Activated B cell treated with CpG ODN at 0.5 μM for 24 hours (primary cell): ENCODE measurements at regions not wholly inside any gene's neighbourhood (a gene's known extent, or its start where the extent isn't known, plus 50 kb on each side); places are given as distances from the start of the nearest gene placed in this dataset.

Experiments
- ATAC-seq: fragments of 200-7000 bp; cut with Tn5 transposase; one replicate; pipeline ENCODE4 v1.10.0; 2021; ENCODE audit warnings: low read depth, mild to moderate bottlenecking, moderate library complexity
- CTCF ChIA-PET: fragments of 350-600 bp; sonication (Branson Sonifier 250); formaldehyde crosslinking; loops from one replicate; lab custom pipeline; 2021; ENCODE audit warnings: antibody characterized with exemption; lab: Charles Lee
- POLR2A ChIA-PET: fragments of 350-600 bp; sonication (Branson Sonifier 250); formaldehyde crosslinking; loops from one replicate; lab custom pipeline; 2021; ENCODE audit warnings: antibody characterized with exemption; lab: Charles Lee
- DNase-seq: peaks from one replicate; pipeline ENCODE4 v3.0.0; 2022
- H3K27ac Mint-ChIP-seq: one replicate; pipeline ENCODE4 v1.8.0; 2020; ENCODE audit warnings: mixed read lengths
- H3K27me3 Mint-ChIP-seq: one replicate; pipeline ENCODE4 v1.8.0; 2021; ENCODE audit warnings: mixed read lengths
- H3K36me3 Mint-ChIP-seq: one replicate; pipeline ENCODE4 v1.8.0; 2021; ENCODE audit warnings: low read depth, mixed read lengths
- H3K4me1 Mint-ChIP-seq: one replicate; pipeline ENCODE4 v1.8.0; 2021; ENCODE audit warnings: mixed read lengths
- H3K4me3 Mint-ChIP-seq: one replicate; pipeline ENCODE4 v1.8.0; 2020; ENCODE audit warnings: mild to moderate bottlenecking, mixed read lengths
- H3K9me3 Mint-ChIP-seq: one replicate; pipeline ENCODE4 v1.8.0; 2020; ENCODE audit warnings: mixed read lengths
- intact Hi-C: fragments of 100-400 bp; cut with micrococcal nuclease; formaldehyde crosslinking; loops from one replicate; pipeline ENCODE4 v1.15.1; 2024
- TF ChIP-seq, protein P1 (sequence below): fragments of 200-600 bp; IDR thresholded peaks from one replicate; pipeline ENCODE4 v1.8.0; 2022; ENCODE audit warnings: antibody characterized with exemption, mild to moderate bottlenecking

DNA sequence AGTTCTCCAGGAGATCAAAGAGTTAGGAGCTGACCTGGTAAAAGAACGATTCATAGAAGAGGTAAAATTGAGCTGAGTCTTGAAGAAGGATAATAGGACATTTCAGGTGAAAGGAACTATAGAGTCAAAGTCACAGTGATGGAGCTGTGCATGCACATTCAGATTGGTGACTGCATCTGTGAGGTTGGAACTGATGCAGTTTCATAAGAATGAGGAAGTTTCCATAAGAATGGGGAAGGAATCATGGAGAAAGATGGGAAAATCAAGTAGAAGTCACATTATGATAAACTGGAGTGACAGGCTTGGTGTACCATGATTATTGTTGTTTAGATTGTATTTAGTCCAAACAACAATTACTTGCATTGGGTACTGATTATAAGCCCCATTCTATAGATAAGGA lies 232.2 kb downstream of the FAM76B start:
- intact Hi-C loops: no loop called here
- Mint-ChIP-seq H3K36me3 (no peaks in the 10 kb centered on the region), H3K4me3 (no peak overlapping the region), H3K27me3 (no peaks in the 10 kb centered on the region), H3K9me3 (no peaks in the 10 kb centered on the region), H3K27ac (no peak overlapping the region), H3K4me1 (peaks cover 18% of the 10 kb centered on the region)
- TF ChIP-seq, protein P1, sequence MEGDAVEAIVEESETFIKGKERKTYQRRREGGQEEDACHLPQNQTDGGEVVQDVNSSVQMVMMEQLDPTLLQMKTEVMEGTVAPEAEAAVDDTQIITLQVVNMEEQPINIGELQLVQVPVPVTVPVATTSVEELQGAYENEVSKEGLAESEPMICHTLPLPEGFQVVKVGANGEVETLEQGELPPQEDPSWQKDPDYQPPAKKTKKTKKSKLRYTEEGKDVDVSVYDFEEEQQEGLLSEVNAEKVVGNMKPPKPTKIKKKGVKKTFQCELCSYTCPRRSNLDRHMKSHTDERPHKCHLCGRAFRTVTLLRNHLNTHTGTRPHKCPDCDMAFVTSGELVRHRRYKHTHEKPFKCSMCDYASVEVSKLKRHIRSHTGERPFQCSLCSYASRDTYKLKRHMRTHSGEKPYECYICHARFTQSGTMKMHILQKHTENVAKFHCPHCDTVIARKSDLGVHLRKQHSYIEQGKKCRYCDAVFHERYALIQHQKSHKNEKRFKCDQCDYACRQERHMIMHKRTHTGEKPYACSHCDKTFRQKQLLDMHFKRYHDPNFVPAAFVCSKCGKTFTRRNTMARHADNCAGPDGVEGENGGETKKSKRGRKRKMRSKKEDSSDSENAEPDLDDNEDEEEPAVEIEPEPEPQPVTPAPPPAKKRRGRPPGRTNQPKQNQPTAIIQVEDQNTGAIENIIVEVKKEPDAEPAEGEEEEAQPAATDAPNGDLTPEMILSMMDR: no peak
- CTCF ChIA-PET: interaction anchor here (1.0 kb wide), 1 partner anchor 16 kb away, joined by 3 read pairs; no protein-coding TSS in a partner anchor
- no peak for DNase-seq
- POLR2A ChIA-PET: interaction anchor here (0.7 to 0.8 kb wide), 3 partner anchors 13 to 306 kb away, joined by 3 to 6 read pairs (median 5); no protein-coding TSS in a partner anchor
- no peak for ATAC-seq

DNA sequence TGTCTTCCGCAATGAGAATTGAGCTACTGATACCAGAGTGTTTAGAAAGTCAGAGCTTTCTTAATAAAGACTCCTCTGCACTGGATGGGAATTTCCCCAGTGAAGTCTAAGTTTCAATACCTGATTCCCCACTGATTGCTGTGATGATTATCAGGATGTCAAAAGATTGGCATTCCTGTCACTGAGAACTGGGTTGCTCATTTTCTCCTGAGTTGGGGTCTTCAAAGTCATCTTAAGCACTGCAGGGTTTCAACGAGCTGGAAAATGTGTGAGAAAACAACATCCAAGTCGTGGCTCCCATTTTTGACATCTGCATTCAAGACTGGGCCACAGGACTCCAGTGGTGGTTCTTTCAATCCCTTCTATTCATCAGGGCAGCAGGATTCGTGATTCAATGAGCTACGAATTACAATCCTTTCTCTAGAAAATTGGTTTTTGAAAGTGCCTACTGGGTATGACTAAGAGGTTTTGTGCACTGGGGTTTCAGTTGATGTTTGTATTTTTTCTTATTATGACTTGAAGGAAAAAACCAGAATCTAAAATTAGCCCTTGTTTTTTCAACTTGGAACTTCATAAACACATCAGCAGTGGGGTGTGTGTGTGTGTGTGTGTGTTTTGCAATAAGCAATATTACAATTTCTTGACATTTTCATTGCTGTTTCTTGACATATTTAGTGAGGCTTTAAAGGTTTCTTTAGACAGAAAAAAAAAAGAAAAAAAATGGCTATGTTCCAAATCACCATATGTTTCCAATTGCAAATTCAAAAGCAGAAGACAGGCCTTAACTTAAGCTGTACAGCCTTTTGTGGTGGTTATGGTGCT lies 233.0 kb downstream of the FAM76B start:
- no peaks in the 10 kb centered on the region for H3K36me3 Mint-ChIP-seq
- H3K4me3 Mint-ChIP-seq: no peak overlapping the region
- ATAC-seq (peak; percentile 52), DNase-seq (no peak)
- ChIA-PET CTCF (interaction anchor here (1.0 to 1.2 kb wide), 2 partner anchors 17 to 149 kb away, joined by 3 to 4 read pairs; no protein-coding TSS in a partner anchor), POLR2A (interaction anchor here (0.5 to 1.1 kb wide), 6 partner anchors 12 to 390 kb away, joined by 3 to 6 read pairs (median 4); no protein-coding TSS in a partner anchor)
- peak overlapping the region; percentile 77 for H3K27ac Mint-ChIP-seq
- no peaks in the 10 kb centered on the region for H3K9me3 Mint-ChIP-seq
- H3K4me1 Mint-ChIP-seq: peaks cover 18% of the 10 kb centered on the region
- TF ChIP-seq, protein P1: no peak
- H3K27me3 Mint-ChIP-seq: no peaks in the 10 kb centered on the region
- intact Hi-C loops: no loop called here

DNA sequence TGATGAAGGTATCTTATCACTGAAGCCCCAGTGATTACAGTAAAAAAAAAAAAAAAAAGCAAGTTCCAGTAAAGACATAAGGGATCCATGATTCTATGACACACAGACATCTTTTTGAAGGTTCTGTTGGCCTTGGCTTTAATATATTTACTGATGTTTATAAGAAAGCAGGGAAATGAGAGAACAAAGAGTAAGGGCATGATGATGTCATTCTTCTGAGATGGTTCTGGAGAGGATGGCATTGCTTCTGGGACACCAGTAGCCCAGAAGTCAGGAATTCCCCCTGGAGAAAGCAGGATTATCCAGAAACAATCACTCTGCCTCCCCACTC lies 233.6 kb downstream of the FAM76B start:
- TF ChIP-seq, protein P1: no peak
- intact Hi-C loops: no loop called here
- no peak for DNase-seq

DNA sequence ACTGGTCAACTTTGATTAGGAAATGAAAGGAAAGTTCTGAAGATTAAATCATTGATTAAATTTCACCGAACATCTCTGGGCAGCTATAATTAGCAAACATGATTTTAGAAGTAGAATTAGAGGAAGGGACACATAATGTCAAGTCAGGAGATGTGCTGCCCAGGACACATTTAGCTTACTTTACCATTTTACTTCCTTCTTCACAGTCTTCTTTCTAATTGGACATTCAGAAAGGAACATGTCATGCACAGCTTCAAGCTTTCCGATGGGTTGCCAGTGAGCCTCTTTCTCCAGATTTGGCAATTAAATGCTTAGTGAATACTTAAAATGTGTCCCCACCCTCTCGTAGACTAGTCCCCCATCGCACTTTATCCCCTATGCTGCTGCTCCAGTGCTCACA lies 234.7 kb downstream of the FAM76B start:
- TF ChIP-seq, protein P1: no peak
- POLR2A ChIA-PET: interaction anchor here (0.9 kb wide), 1 partner anchor 323 kb away, joined by 3 read pairs; no protein-coding TSS in a partner anchor
- DNase-seq (no peak), ATAC-seq (no peak)
- Mint-ChIP-seq H3K9me3 (no peaks in the 10 kb centered on the region), H3K4me1 (peaks cover 18% of the 10 kb centered on the region), H3K4me3 (no peak overlapping the region), H3K36me3 (no peaks in the 10 kb centered on the region), H3K27me3 (no peaks in the 10 kb centered on the region), H3K27ac (no peak overlapping the region)
- intact Hi-C loops: no loop called here
- CTCF ChIA-PET: no interaction called here

More for the DNA sequence above, 233.6 kb downstream of the FAM76B start:
- ChIA-PET CTCF (interaction anchor here (1.2 kb wide), 1 partner anchor 149 kb away, joined by 4 read pairs; no protein-coding TSS in a partner anchor), POLR2A (interaction anchor here (0.5 to 1.1 kb wide), 3 partner anchors 22 to 390 kb away, joined by 3 to 6 read pairs (median 3); no protein-coding TSS in a partner anchor)
- H3K36me3 Mint-ChIP-seq: no peaks in the 10 kb centered on the region
- no peak for ATAC-seq
- no peaks in the 10 kb centered on the region for H3K9me3 Mint-ChIP-seq
- peak overlapping the region; percentile 77 for H3K27ac Mint-ChIP-seq
- H3K27me3 Mint-ChIP-seq: no peaks in the 10 kb centered on the region
- H3K4me3 Mint-ChIP-seq: peak overlapping the region; percentile 17
- peaks cover 18% of the 10 kb centered on the region for H3K4me1 Mint-ChIP-seq

DNA sequence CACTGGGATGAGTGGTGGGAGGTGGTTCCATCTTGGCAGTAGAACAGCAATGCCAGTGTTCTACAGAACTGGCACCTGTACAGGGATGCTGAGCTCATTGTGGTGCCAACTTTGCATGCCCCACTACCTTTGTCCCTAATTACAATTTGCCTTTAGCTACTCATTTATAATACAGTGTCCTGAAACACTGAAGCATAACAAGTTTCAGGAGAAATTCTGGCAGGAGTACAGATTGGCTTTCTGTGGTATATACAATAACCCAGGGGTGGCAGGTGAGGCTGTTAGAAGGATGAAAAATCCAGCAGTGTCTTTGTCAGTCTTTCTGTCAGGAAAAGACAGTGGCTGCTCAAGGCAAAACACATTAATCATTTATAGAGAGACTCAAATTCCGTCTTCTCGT lies 240.3 kb downstream of the FAM76B start:
- ChIA-PET POLR2A (no interaction called here), CTCF (no interaction called here)
- Mint-ChIP-seq H3K4me3 (no peak overlapping the region), H3K27me3 (no peaks in the 10 kb centered on the region), H3K27ac (no peak overlapping the region), H3K36me3 (no peaks in the 10 kb centered on the region), H3K9me3 (no peaks in the 10 kb centered on the region), H3K4me1 (no peaks in the 10 kb centered on the region)
- TF ChIP-seq, protein P1: no peak
- no peak for ATAC-seq
- intact Hi-C loops: no loop called here
- DNase-seq: no peak
